SU-DHL-6 (cell line): ENCODE measurements at regions not wholly inside any gene's neighbourhood (a gene's known extent, or its start where the extent isn't known, plus 50 kb on each side); places are given as distances from the start of the nearest gene placed in this dataset.

Source experiments
- H2AFZ ChIP-seq: fragments of 200-600 bp; sonication (generic); 2 replicates; pipeline ENCODE4 v1.6.1; 2014; ENCODE audit warnings: low read depth, mild to moderate bottlenecking, moderate library complexity, mixed read lengths, antibody characterized with exemption, low read length; ENCODE audit not compliant: severe bottlenecking
- H3F3A ChIP-seq: fragments of 200-600 bp; shearing (Covaris generic); 2 replicates; pipeline ENCODE4 v1.6.0; 2016; ENCODE audit warnings: antibody characterized with exemption, mild to moderate bottlenecking; ENCODE audit not compliant: insufficient read depth
- H3K27ac ChIP-seq: fragments of 200-600 bp; sonication (generic); 2 replicates; pipeline ENCODE4 v1.5.1; 2016; ENCODE audit warnings: low read depth, mild to moderate bottlenecking, low read length, moderate library complexity, mixed read lengths
- H3K27me3 ChIP-seq: fragments of 200-600 bp; sonication (generic), shearing (Covaris generic); 2 replicates; pipeline ENCODE4 v1.6.0; 2014; ENCODE audit warnings: mild to moderate bottlenecking, low read length
- H3K36me3 ChIP-seq: fragments of 200-600 bp; sonication (generic); 2 replicates; pipeline ENCODE4 v1.6.1; 2014; ENCODE audit warnings: mild to moderate bottlenecking, low read length, mixed read lengths
- H3K4me2 ChIP-seq: fragments of 300-600, 200-600 bp; shearing (Covaris generic), sonication (generic); 2 replicates; pipeline ENCODE4 v1.6.0; 2014; ENCODE audit warnings: low read length, low read depth, mild to moderate bottlenecking; ENCODE audit not compliant: poor library complexity, severe bottlenecking
- H3K4me3 ChIP-seq: fragments of 200-600 bp; sonication (generic); 2 replicates; pipeline ENCODE4 v1.5.1; 2014; ENCODE audit warnings: antibody characterized with exemption, low read length, mild to moderate bottlenecking, mixed read lengths; ENCODE audit not compliant: insufficient read depth, poor library complexity, severe bottlenecking
- H3K79me2 ChIP-seq: fragments of 200-600 bp; sonication (generic); 2 replicates; pipeline ENCODE4 v1.6.1; 2014; ENCODE audit warnings: mild to moderate bottlenecking, low read length, moderate library complexity; ENCODE audit not compliant: insufficient read depth
- H3K9ac ChIP-seq: fragments of 200-600 bp; sonication (generic); 2 replicates; pipeline ENCODE4 v1.7.0; 2014; ENCODE audit warnings: mild to moderate bottlenecking, low read length
- H3K9me2 ChIP-seq: fragments of 200-600 bp; sonication (generic); replicated peaks from 2 replicates; pipeline ENCODE4 v1.6.1; 2014; ENCODE audit warnings: low read length; ENCODE audit not compliant: insufficient read depth
- H3K9me3 ChIP-seq: fragments of 200-600 bp; sonication (generic); 2 replicates; pipeline ENCODE4 v1.6.1; 2014; ENCODE audit warnings: low read length, mixed read lengths; ENCODE audit not compliant: insufficient read depth
- H4K20me1 ChIP-seq: fragments of 200-600 bp; sonication (generic); 2 replicates; pipeline ENCODE4 v1.6.1; 2014; ENCODE audit warnings: low read depth, mild to moderate bottlenecking, antibody characterized with exemption, low read length, moderate library complexity, mixed read lengths
- CTCF ChIP-seq: fragments of 200-600 bp; sonication (generic); IDR thresholded peaks from one replicate; pipeline ENCODE4 v1.5.1; 2017; ENCODE audit warnings: antibody characterized with exemption, mild to moderate bottlenecking, low read length, moderate library complexity; ENCODE audit not compliant: insufficient read depth, poor library complexity, severe bottlenecking
- EZH2phosphoT487 ChIP-seq: fragments of 200-600 bp; sonication (generic), shearing (Covaris generic); conservative IDR thresholded peaks from 2 replicates; pipeline ENCODE4 v1.6.1; 2018; ENCODE audit warnings: mild to moderate bottlenecking, antibody characterized with exemption, low read length, moderate library complexity, mixed read lengths

DNA sequence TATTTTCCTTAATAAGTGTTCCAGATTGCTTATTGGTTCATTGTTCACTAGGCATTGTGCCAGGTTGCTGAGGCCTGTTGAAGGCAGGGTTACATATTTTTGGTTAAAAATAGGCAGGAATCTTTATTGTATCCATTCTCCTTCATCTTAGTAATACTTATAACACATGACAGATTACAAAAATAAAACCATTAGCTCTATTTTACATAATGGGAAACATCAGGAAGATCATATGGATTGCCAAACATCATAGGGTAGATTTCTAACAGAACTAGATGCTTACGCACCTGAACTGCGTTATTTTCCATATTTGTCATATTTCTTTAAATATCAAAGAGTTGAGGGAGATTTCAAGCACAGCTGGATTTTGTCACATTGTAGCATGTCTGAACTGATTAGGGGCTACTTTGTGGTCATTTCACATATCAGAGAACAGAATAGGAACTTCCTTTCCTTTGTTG is 462.9 kb upstream of the SGO1 start:
- Histone ChIP-seq H4K20me1 (no peaks in the 10 kb centered on the region), H3K79me2 (no peaks in the 10 kb centered on the region), H2AFZ (no peak overlapping the region), H3K27me3 (no peaks in the 10 kb centered on the region), H3K27ac (no peak overlapping the region), H3K4me3 (no peak overlapping the region), H3K9me3 (no peaks in the 10 kb centered on the region), H3K36me3 (no peaks in the 10 kb centered on the region), H3K4me2 (no peak overlapping the region), H3K9ac (no peak overlapping the region), H3F3A (no peaks in the 10 kb centered on the region), H3K9me2 (no peaks in the 10 kb centered on the region)
- TF ChIP-seq CTCF (no peak), EZH2phosphoT487 (no peak)

DNA sequence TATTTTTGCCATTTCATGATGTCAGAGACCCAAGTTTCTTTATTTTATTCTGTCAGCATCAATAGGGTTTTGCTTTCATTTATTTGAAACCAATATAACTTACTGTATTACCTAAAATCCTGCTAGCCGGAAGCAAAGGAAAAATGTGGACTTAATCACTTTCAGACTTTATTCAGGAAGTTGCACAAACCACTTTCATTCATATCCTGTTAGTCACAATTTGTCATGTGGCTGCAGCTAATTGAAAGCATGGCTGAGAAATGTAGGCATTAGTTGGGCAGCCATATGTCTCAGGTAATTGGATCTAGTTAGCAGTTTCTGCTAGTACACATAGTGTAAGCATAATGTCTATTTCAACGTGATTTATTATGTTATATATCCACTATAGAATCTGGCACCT is 462.3 kb upstream of the SGO1 start:
- Histone ChIP-seq H3F3A (no peaks in the 10 kb centered on the region), H4K20me1 (no peaks in the 10 kb centered on the region), H3K27ac (no peak overlapping the region), H3K36me3 (no peaks in the 10 kb centered on the region), H3K9me3 (no peaks in the 10 kb centered on the region), H3K9ac (no peak overlapping the region), H3K9me2 (no peaks in the 10 kb centered on the region), H3K27me3 (no peaks in the 10 kb centered on the region), H3K4me2 (no peak overlapping the region), H3K79me2 (no peaks in the 10 kb centered on the region), H2AFZ (no peak overlapping the region), H3K4me3 (no peak overlapping the region)
- TF ChIP-seq EZH2phosphoT487 (no peak), CTCF (no peak)

GRCh38 chr3:20646425-20646824 is 460.4 kb upstream of the SGO1 start:
- TF ChIP-seq EZH2phosphoT487 (no peak), CTCF (no peak)
- H3K9me2 ChIP-seq, result no peaks in the 10 kb centered on the region
- no peak overlapping the region for H2AFZ ChIP-seq

More at GRCh38 chr3:20646425-20646824, 460.4 kb upstream of the SGO1 start:
- H3K4me3 ChIP-seq, result no peak overlapping the region
- H3K4me2 ChIP-seq, result no peak overlapping the region
- H3K9me3 ChIP-seq, result no peaks in the 10 kb centered on the region
- no peak overlapping the region for H3K9ac ChIP-seq
- no peak overlapping the region for H3K27ac ChIP-seq
- H4K20me1 ChIP-seq, result no peaks in the 10 kb centered on the region
- no peaks in the 10 kb centered on the region for H3K79me2 ChIP-seq
- no peaks in the 10 kb centered on the region for H3K36me3 ChIP-seq
- no peaks in the 10 kb centered on the region for H3K27me3 ChIP-seq
- no peaks in the 10 kb centered on the region for H3F3A ChIP-seq
